B cell (primary cell): ENCODE measurements at regions not wholly inside any gene's neighbourhood (a gene's known extent, or its start where the extent isn't known, plus 50 kb on each side); places are given as distances from the start of the nearest gene placed in this dataset.

Experiments
- ATAC-seq: fragments of 200-7000 bp; cut with Tn5 transposase; one replicate; pipeline ENCODE4 v1.10.0; 2021; ENCODE audit warnings: low read depth, mild to moderate bottlenecking, moderate number of reproducible peaks, moderate library complexity
- CTCF ChIA-PET: fragments of 350-600 bp; sonication (Branson Sonifier 250); formaldehyde crosslinking; loops from one replicate; lab custom pipeline; 2021; ENCODE audit warnings: antibody characterized with exemption, inconsistent platforms; lab: Charles Lee
- POLR2A ChIA-PET: fragments of 350-600 bp; sonication (Branson Sonifier 250); formaldehyde crosslinking; loops from one replicate; lab custom pipeline; 2021; ENCODE audit warnings: antibody characterized with exemption; lab: Charles Lee
- DNase-seq: peaks from one replicate; pipeline ENCODE4 v3.0.0; 2013
- H2AFZ ChIP-seq: 2 replicates; pipeline ENCODE4 v1.6.1; 2012; ENCODE audit warnings: mild to moderate bottlenecking, low read depth, low read length; ENCODE audit not compliant: insufficient read depth, poor library complexity, severe bottlenecking
- H3K27ac ChIP-seq, 2 donors: 1 replicate in 1 of 2; 2 replicates in 1 of 2; pipeline ENCODE4 v1.5.1; 2012 to 2013; ENCODE audit warnings: low read length in 2 of 2, mild to moderate bottlenecking in 2 of 2, moderate library complexity in 1 of 2
- H3K27me3 ChIP-seq, 4 experiments: fragments of 200-600 bp in 1 of 4; sonication (generic) in 1 of 4; replicated peaks in 1 of 4; 1 replicate in 2 of 4; 2 replicates in 2 of 4; pipeline versions ENCODE4 v1.6.1 to v1.7.0; 2013 to 2016; ENCODE audit warnings: low read length in 3 of 4, mild to moderate bottlenecking in 2 of 4, mixed read lengths in 1 of 4, moderate library complexity in 1 of 4; ENCODE audit not compliant: insufficient read depth in 4 of 4, control insufficient read depth in 3 of 4; ENCODE audit errors: control extremely low read depth in 1 of 4
- H3K36me3 ChIP-seq, 2 experiments: replicated peaks in 1 of 2; 1 replicate in 1 of 2; 2 replicates in 1 of 2; pipeline versions ENCODE4 v1.6.1 to v1.7.1; 2013; ENCODE audit warnings: low read length in 1 of 2; ENCODE audit not compliant: insufficient read depth in 2 of 2, control insufficient read depth in 1 of 2; ENCODE audit errors: control extremely low read depth in 1 of 2, extremely low read depth in 1 of 2
- H3K4me1 ChIP-seq, 2 donors: fragments of 200-600 bp in 1 of 2; sonication (generic) in 1 of 2; 1 replicate in 1 of 2; 2 replicates in 1 of 2; pipeline versions ENCODE4 v1.5.1 to v1.6.1; 2013 to 2017; ENCODE audit warnings: low read length in 2 of 2; ENCODE audit not compliant: control insufficient read depth in 2 of 2, insufficient read depth in 2 of 2
- H3K4me2 ChIP-seq: replicated peaks from 2 replicates; pipeline ENCODE3; 2012; ENCODE audit warnings: mild to moderate bottlenecking, low read depth, low read length; ENCODE audit not compliant: poor library complexity, severe bottlenecking
- H3K4me3 ChIP-seq, 5 experiments: fragments of 200-600 bp in 1 of 5; sonication (generic) in 1 of 5; 1 replicate in 3 of 5; 2 replicates in 2 of 5; pipeline versions ENCODE4 v1.5.1 to v1.7.0; 2011 to 2016; ENCODE audit warnings: low read length in 4 of 5, mild to moderate bottlenecking in 4 of 5, low read depth in 2 of 5, control low read depth in 1 of 5, moderate library complexity in 1 of 5; ENCODE audit not compliant: insufficient read depth in 1 of 5; ENCODE audit errors: control extremely low read depth in 1 of 5, extremely low read depth in 1 of 5
- H3K79me2 ChIP-seq: fragments of 200-600 bp; sonication (generic); one replicate; pipeline ENCODE4 v1.6.0; 2016; ENCODE audit warnings: low read length; ENCODE audit not compliant: control insufficient read depth, insufficient read depth
- H3K9ac ChIP-seq: fragments of 200-600 bp; sonication (generic); 2 replicates; pipeline ENCODE4 v1.6.1; 2017; ENCODE audit warnings: mild to moderate bottlenecking, low read length, moderate library complexity
- H3K9me3 ChIP-seq, 3 donors: one replicate each; pipeline versions ENCODE4 v1.6.1 to v1.7.1; 2013; ENCODE audit warnings: low read length in 2 of 3; ENCODE audit not compliant: control insufficient read depth in 2 of 3, insufficient read depth in 1 of 3; ENCODE audit errors: control extremely low read depth in 1 of 3
- H4K20me1 ChIP-seq: 2 replicates; pipeline ENCODE4 v1.6.0; 2012; ENCODE audit warnings: mild to moderate bottlenecking, low read length; ENCODE audit not compliant: insufficient read depth, control insufficient read depth, poor library complexity, severe bottlenecking
- H3K27ac Mint-ChIP-seq: one replicate; pipeline ENCODE4 v1.8.0; 2021; ENCODE audit warnings: mixed read lengths
- H3K27me3 Mint-ChIP-seq: one replicate; pipeline ENCODE4 v1.8.0; 2021; ENCODE audit warnings: mixed read lengths
- H3K4me1 Mint-ChIP-seq: one replicate; pipeline ENCODE4 v1.8.0; 2021; ENCODE audit warnings: mixed read lengths
- H3K4me3 Mint-ChIP-seq: one replicate; pipeline ENCODE4 v1.8.0; 2021; ENCODE audit warnings: mixed read lengths
- H3K9me3 Mint-ChIP-seq: one replicate; pipeline ENCODE4 v1.8.0; 2022; ENCODE audit warnings: mixed read lengths; ENCODE audit not compliant: insufficient read depth
- EZH2 ChIP-seq: IDR thresholded peaks from 2 replicates; pipeline ENCODE4 v1.6.1; 2012; ENCODE audit warnings: borderline replicate concordance, low read depth, mild to moderate bottlenecking, moderate library complexity, low read length; ENCODE audit not compliant: insufficient read depth, poor library complexity, severe bottlenecking
- WGBS: methylation state at CpG from one replicate; pipeline ENCODE4 v1.1.5; 2013; ENCODE audit warnings: missing lambda C conversion rate; ENCODE audit not compliant: insufficient coverage; 5-methylcytosine and 5-hydroxymethylcytosine counted together
- intact Hi-C: fragments of 100-400 bp; cut with micrococcal nuclease; formaldehyde crosslinking; loops from one replicate; pipeline ENCODE4 v1.10.0; 2022
- TF ChIP-seq, protein P1 (sequence below): fragments of 200-600 bp; IDR thresholded peaks from one replicate; pipeline ENCODE4 v1.8.0; 2022; ENCODE audit warnings: antibody characterized with exemption, mild to moderate bottlenecking

DNA sequence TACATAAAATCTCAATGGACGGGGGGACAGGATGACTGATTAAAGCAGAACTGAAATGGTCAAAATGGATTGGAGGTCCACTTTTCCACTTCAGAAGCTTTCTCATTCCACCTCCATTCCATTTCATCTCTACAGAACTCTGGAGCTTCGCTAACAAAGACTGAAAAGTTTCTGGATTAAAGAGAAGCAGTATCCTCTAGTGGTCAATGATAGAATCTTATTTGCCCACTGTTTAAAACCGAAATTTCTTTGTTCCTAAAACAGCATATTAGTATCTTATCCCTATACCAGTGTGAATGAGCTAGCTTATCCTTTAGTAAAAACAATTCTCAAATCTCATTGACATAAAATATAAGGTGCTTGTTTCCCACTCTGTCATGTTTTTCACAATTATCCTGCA is 890.6 kb downstream of the KCNT2 start:
- ATAC-seq (no peak), DNase-seq (no peak)
- CTCF ChIA-PET = no interaction called here
- H3K9me3 Mint-ChIP-seq = no peaks in the 10 kb centered on the region
- Histone ChIP-seq H3K27me3 (no peaks in the 10 kb centered on the region), H3K9ac (no peak overlapping the region), H3K4me3 (no peak overlapping the region), H3K9me3 (no peaks in the 10 kb centered on the region), H2AFZ (no peak overlapping the region), H3K4me1 (no peaks in the 10 kb centered on the region), H3K27ac (no peak overlapping the region), H3K36me3 (no peaks in the 10 kb centered on the region), H3K79me2 (no peaks in the 10 kb centered on the region), H3K4me2 (no peak overlapping the region), H4K20me1 (no peaks in the 10 kb centered on the region)
- H3K27me3 Mint-ChIP-seq = no peaks in the 10 kb centered on the region
- TF ChIP-seq EZH2 = no peak
- TF ChIP-seq, protein P1, sequence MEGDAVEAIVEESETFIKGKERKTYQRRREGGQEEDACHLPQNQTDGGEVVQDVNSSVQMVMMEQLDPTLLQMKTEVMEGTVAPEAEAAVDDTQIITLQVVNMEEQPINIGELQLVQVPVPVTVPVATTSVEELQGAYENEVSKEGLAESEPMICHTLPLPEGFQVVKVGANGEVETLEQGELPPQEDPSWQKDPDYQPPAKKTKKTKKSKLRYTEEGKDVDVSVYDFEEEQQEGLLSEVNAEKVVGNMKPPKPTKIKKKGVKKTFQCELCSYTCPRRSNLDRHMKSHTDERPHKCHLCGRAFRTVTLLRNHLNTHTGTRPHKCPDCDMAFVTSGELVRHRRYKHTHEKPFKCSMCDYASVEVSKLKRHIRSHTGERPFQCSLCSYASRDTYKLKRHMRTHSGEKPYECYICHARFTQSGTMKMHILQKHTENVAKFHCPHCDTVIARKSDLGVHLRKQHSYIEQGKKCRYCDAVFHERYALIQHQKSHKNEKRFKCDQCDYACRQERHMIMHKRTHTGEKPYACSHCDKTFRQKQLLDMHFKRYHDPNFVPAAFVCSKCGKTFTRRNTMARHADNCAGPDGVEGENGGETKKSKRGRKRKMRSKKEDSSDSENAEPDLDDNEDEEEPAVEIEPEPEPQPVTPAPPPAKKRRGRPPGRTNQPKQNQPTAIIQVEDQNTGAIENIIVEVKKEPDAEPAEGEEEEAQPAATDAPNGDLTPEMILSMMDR = no peak
- POLR2A ChIA-PET = no interaction called here
- no peak overlapping the region for H3K4me3 Mint-ChIP-seq
- H3K4me1 Mint-ChIP-seq = no peaks in the 10 kb centered on the region
- WGBS = no CpG with 5 or more reads among the region's 3 CpGs
- no peak overlapping the region for H3K27ac Mint-ChIP-seq
- intact Hi-C loops = no loop called here

DNA sequence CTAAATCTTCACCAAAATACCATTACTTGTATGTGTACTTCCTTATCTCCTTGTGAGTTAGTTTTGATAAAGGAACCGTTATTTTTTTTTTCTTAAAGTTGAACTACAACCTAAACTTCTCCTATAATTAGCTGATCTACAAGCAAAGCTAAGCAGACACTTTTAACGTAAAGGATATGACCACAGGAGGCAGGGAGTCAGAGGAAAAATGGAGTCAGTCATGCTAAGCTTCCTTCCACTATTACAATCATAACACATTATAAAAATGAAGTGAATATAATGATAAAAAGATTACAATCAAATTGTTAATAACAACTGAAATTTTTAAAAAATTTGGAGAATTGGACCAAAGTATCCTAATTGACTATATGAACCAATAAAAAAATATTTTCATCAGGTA is 892.6 kb downstream of the KCNT2 start:
- no peaks in the 10 kb centered on the region for H3K79me2 ChIP-seq
- H3K36me3 ChIP-seq = no peaks in the 10 kb centered on the region
- no peaks in the 10 kb centered on the region for H3K4me1 Mint-ChIP-seq
- no peaks in the 10 kb centered on the region for H3K9me3 Mint-ChIP-seq
- H3K27me3 ChIP-seq = no peaks in the 10 kb centered on the region
- CTCF ChIA-PET = no interaction called here
- no peak overlapping the region for H3K27ac Mint-ChIP-seq
- no peaks in the 10 kb centered on the region for H4K20me1 ChIP-seq
- no peak for ATAC-seq
- H2AFZ ChIP-seq = no peak overlapping the region
- H3K9ac ChIP-seq = no peak overlapping the region
- H3K27ac ChIP-seq = no peak overlapping the region
- no peak overlapping the region for H3K4me2 ChIP-seq
- TF ChIP-seq, protein P1 = no peak
- no peak for TF ChIP-seq EZH2
- H3K4me3 ChIP-seq = no peak overlapping the region
- H3K4me3 Mint-ChIP-seq = no peak overlapping the region
- WGBS = no CpG with 5 or more reads among the region's 2 CpGs
- POLR2A ChIA-PET = no interaction called here
- H3K27me3 Mint-ChIP-seq = no peaks in the 10 kb centered on the region
- no peak for DNase-seq
- intact Hi-C loops = no loop called here
- no peaks in the 10 kb centered on the region for H3K9me3 ChIP-seq
- no peaks in the 10 kb centered on the region for H3K4me1 ChIP-seq
